NCI-H1694 (cell line): ENCODE measurements at regions not wholly inside any gene's neighbourhood (a gene's known extent, or its start where the extent isn't known, plus 50 kb on each side); places are given as distances from the start of the nearest gene placed in this dataset.
A peak's percentile ranks its signal among the peaks of the same experiment; 100 is the strongest.

ENCODE experiments used
- DNase-seq: peaks from one replicate; lab custom pipeline; 2025; lab: John Stamatoyannopoulos, UW

- no peak for DNase-seq
Observed at GRCh38 chr1:22315315-22316078, 136.2 kb upstream of the ZBTB40 start.

- DNase-seq = no peak
Observed at GRCh38 chr1:22317231-22317919, 134.3 kb upstream of the ZBTB40 start.

- DNase-seq = no peak
Observed at GRCh38 chr1:22317920-22318243, 133.8 kb upstream of the ZBTB40 start.

GRCh38 chr1:22318279-22318981 lies 133.2 kb upstream of the ZBTB40 start:
- peak; percentile 74 for DNase-seq

GRCh38 chr1:22319608-22320007 lies 132.0 kb upstream of the ZBTB40 start:
- no peak for DNase-seq

GRCh38 chr1:22320587-22321344 lies 130.9 kb upstream of the ZBTB40 start:
- no peak for DNase-seq

- DNase-seq = no peak
Observed at GRCh38 chr1:22321917-22322316, 129.7 kb upstream of the ZBTB40 start.

- no peak for DNase-seq
Observed at GRCh38 chr1:22323141-22323845, 128.4 kb upstream of the ZBTB40 start.

- no peak for DNase-seq
Observed at GRCh38 chr1:22323846-22324504, 127.7 kb upstream of the ZBTB40 start.

GRCh38 chr1:22325531-22326371 lies 125.9 kb upstream of the ZBTB40 start:
- DNase-seq = no peak

GRCh38 chr1:22326372-22326915 lies 125.2 kb upstream of the ZBTB40 start:
- no peak for DNase-seq

- DNase-seq = no peak
Observed at GRCh38 chr1:22326931-22327330, 124.7 kb upstream of the ZBTB40 start.

- no peak for DNase-seq
Observed at GRCh38 chr1:22327411-22327810, 124.2 kb upstream of the ZBTB40 start.

GRCh38 chr1:22328331-22329147 lies 123.1 kb upstream of the ZBTB40 start:
- DNase-seq = no peak

- no peak for DNase-seq
Observed at GRCh38 chr1:22329148-22329515, 122.5 kb upstream of the ZBTB40 start.

GRCh38 chr1:22330092-22330759 lies 121.4 kb upstream of the ZBTB40 start:
- no peak for DNase-seq

GRCh38 chr1:22330760-22331119 lies 120.9 kb upstream of the ZBTB40 start:
- DNase-seq = no peak

- DNase-seq = no peak
Observed at GRCh38 chr1:22331618-22332423, 119.8 kb upstream of the ZBTB40 start.
